Body of pancreas (tissue), 4 donors: ENCODE measurements at regions not wholly inside any gene's neighbourhood (a gene's known extent, or its start where the extent isn't known, plus 50 kb on each side); places are given as distances from the start of the nearest gene placed in this dataset.
"Not testable (repeated sequence)": the region's sequence is repeated elsewhere in the genome, so short reads cannot be mapped to it uniquely, and the experiment has no call there.

ENCODE experiments used
- ATAC-seq: fragments of 150-250 bp; one replicate; pipeline ENCODE4 v1.9.1; 2016
- DNase-seq, 4 donors: peaks; one replicate each; pipeline ENCODE4 v3.0.0-alpha.2; 2019
- H3K27ac ChIP-seq, 4 donors: fragments of 200-600 bp; sonication (generic); 1 replicate in 3 of 4; 2 replicates in 1 of 4; pipeline versions ENCODE4 v1.5.1 to v1.6.1; 2016 to 2019; ENCODE audit warnings: mild to moderate bottlenecking in 1 of 4, mixed read lengths in 1 of 4, moderate library complexity in 1 of 4
- H3K27me3 ChIP-seq, 2 donors: fragments of 200-600 bp; sonication (generic); one replicate each; pipeline ENCODE4 v1.6.0; 2016; ENCODE audit warnings: mild to moderate bottlenecking in 1 of 2
- H3K36me3 ChIP-seq, 2 donors: fragments of 200-600 bp; sonication (generic); replicated peaks in 1 of 2; 2 replicates each; pipeline ENCODE4 v1.5.1; 2016; ENCODE audit warnings: low read depth in 2 of 2; ENCODE audit not compliant: insufficient read depth in 1 of 2
- H3K4me1 ChIP-seq: fragments of 200-600 bp; sonication (generic); one replicate; pipeline ENCODE4 v1.6.0; 2016
- H3K4me3 ChIP-seq, 2 donors: fragments of 200-600 bp; sonication (generic); 1 replicate in 1 of 2; 2 replicates in 1 of 2; pipeline ENCODE4 v1.5.1; 2016 to 2019
- H3K9me3 ChIP-seq, 3 donors: fragments of 200-600 bp; sonication (generic); 1 replicate in 2 of 3; 2 replicates in 1 of 3; pipeline ENCODE4 v1.5.1; 2016
- POLR2A ChIP-seq, 3 donors: fragments of 450-650 bp; IDR thresholded peaks; one replicate each; pipeline ENCODE4 v1.6.1; 2016; ENCODE audit warnings: antibody characterized with exemption in 3 of 3, mild to moderate bottlenecking in 2 of 3
- WGBS, 2 donors: methylation state at CpG; one replicate each; pipeline ENCODE4 v1.1.5; 2017; 5-methylcytosine and 5-hydroxymethylcytosine counted together
- intact Hi-C: fragments of 100-400 bp; cut with DNase I; formaldehyde crosslinking; loops from one replicate; pipeline ENCODE4 v1.15.1; 2023
- TF ChIP-seq, protein P1 (sequence below), 7 experiments: fragments of 450-650 bp in 4 of 7; fragments of 200-600 bp in 3 of 7; sonication (generic) in 3 of 7; IDR thresholded peaks; one replicate each; pipeline ENCODE4 v1.5.1; 2016 to 2019; ENCODE audit warnings: antibody characterized with exemption in 7 of 7

DNA sequence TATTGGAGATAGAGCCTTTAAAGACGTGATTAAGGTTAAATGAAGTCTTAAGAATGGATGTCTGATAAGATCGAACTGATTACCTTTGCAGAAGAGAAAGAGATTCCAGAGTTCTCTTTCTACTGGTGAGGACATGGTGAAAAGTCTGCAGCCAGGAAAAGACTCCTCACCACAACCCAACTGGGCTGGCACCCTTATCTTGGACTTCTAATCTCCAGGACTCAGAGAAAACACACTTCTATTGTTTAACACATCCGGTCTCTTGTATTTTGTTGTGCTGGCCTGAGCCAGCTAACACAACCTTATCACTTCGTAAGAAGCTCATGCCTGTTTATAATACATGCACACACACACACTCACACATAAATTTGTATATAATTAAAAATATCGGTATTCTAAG lies 489.1 kb downstream of the PRDM9 start:
- TF ChIP-seq, protein P1, sequence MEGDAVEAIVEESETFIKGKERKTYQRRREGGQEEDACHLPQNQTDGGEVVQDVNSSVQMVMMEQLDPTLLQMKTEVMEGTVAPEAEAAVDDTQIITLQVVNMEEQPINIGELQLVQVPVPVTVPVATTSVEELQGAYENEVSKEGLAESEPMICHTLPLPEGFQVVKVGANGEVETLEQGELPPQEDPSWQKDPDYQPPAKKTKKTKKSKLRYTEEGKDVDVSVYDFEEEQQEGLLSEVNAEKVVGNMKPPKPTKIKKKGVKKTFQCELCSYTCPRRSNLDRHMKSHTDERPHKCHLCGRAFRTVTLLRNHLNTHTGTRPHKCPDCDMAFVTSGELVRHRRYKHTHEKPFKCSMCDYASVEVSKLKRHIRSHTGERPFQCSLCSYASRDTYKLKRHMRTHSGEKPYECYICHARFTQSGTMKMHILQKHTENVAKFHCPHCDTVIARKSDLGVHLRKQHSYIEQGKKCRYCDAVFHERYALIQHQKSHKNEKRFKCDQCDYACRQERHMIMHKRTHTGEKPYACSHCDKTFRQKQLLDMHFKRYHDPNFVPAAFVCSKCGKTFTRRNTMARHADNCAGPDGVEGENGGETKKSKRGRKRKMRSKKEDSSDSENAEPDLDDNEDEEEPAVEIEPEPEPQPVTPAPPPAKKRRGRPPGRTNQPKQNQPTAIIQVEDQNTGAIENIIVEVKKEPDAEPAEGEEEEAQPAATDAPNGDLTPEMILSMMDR (IDR thresholded peaks at IDR 0.05), result no peak
- no peak for TF ChIP-seq POLR2A (IDR thresholded peaks at IDR 0.05)
- no peak for ATAC-seq
- H3K4me1 ChIP-seq, result peaks cover 16% of the 10 kb centered on the region
- intact Hi-C loops, result no loop called here
- no peaks in the 10 kb centered on the region for H3K36me3 ChIP-seq
- no peaks in the 10 kb centered on the region for H3K27me3 ChIP-seq
- no peak overlapping the region for H3K27ac ChIP-seq
- no peak overlapping the region for H3K4me3 ChIP-seq
- WGBS, 2 donors, result 37 to 38% methylated on average over 5 of the region's 5 CpGs
- no peaks in the 10 kb centered on the region for H3K9me3 ChIP-seq
- DNase-seq, result no peak

DNA sequence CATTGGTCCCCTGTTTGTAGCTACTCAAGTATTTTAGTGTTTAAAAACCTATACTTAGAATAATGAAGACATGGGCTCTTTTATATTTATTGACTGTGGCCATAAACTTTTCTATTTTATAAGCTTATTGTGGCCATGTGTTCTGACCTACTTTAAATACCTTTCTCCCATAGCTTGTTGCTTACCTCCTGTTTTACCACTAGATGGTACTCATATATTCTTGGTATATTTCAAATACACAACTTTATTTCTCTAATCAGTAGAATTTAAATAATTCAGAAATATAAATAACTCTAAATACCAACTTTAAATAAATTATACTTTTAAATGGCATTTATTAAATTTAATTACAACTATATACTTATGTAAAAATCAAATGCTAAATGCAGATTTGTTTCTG lies 498.0 kb downstream of the PRDM9 start:
- DNase-seq (no peak), ATAC-seq (no peak)
- Histone ChIP-seq H3K9me3 (peaks cover 0 to 4% (median 0%) of the 10 kb centered on the region in 3 donors), H3K27ac (no peak overlapping the region), H3K27me3 (no peaks in the 10 kb centered on the region), H3K4me1 (no peaks in the 10 kb centered on the region), H3K4me3 (no peak overlapping the region), H3K36me3 (no peaks in the 10 kb centered on the region)
- TF ChIP-seq, protein P1 (IDR thresholded peaks at IDR 0.05), result peak in 2 of 7 experiments; percentile 8 to 11
- no peak for TF ChIP-seq POLR2A (IDR thresholded peaks at IDR 0.05)
- intact Hi-C loops, result no loop called here

DNA sequence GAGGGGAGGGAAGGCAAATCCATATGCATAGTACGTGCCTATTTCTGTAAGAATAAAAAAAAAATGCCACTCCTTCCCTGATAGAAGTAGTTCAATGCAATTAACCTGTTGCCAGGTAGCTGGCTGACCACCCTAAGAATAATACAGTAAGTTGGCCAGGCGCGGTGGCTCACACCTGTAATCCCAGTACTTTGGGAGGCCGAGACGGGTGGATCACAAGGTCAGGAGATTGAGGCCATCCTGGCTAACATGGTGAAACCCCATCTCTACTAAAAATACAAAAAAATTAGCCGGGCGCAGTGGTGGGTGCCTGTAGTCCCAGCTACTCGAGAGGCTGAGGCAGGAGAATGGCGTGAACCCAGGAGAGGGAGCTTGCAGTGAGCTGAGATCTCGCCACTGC lies 510.3 kb downstream of the PRDM9 start:
- ATAC-seq, H3K36me3 ChIP-seq, DNase-seq, H3K4me1 ChIP-seq, intact Hi-C loops, H3K4me3 ChIP-seq, H3K9me3 ChIP-seq, H3K27ac ChIP-seq, H3K27me3 ChIP-seq: not testable (repeated sequence)
- WGBS, 2 donors, result 88 to 90% methylated on average over 7 of the region's 10 CpGs

DNA sequence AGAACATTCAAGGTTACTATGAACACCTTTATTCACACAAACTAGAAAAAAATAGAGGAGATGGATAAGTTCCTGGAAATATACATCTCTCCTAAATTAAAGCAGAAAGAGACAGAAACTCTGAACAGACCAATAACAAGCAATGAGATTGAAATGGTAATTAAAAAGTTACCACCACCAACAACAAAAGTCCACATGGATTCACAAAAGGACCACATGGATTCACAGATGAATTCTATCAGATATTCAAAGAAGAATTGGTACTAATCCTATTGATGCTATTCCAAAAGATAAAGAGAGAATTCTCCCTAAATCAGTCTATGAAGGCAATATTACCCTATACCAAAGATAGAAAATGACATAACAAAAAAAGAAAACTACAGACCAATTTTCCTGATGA lies 518.9 kb downstream of the PRDM9 start:
- Histone ChIP-seq H3K36me3 (no peaks in the 10 kb centered on the region), H3K27me3 (no peaks in the 10 kb centered on the region), H3K27ac (no peak overlapping the region), H3K9me3 (peaks cover 0 to 3% (median 0%) of the 10 kb centered on the region in 3 donors), H3K4me3 (no peak overlapping the region), H3K4me1 (no peaks in the 10 kb centered on the region)
- DNase-seq (no peak), ATAC-seq (no peak)
- intact Hi-C loops, result no loop called here
- TF ChIP-seq, protein P1 (IDR thresholded peaks at IDR 0.05), result no peak
- TF ChIP-seq POLR2A (IDR thresholded peaks at IDR 0.05), result no peak

DNA sequence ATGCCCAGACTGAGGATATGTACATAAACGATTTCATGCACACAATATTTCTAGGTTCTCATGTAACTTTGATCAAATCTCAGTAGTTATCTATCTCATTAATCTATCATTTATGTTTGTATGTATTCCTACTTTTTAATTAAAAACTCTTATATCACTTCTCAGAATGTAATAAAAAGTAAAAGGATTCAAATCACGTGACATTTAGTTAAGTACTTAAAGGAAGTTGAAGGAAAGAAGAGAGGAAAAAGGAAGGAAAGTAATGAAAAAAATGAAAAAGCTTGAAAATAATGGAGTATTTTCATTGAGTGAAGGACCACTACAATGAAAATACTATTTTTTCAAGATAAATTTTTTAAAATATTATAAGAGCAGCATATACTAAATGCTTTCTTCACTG lies 535.3 kb downstream of the PRDM9 start:
- intact Hi-C loops, result no loop called here
- TF ChIP-seq, protein P1 (IDR thresholded peaks at IDR 0.05), result no peak
- TF ChIP-seq POLR2A (IDR thresholded peaks at IDR 0.05), result no peak

More for the DNA sequence above, 535.3 kb downstream of the PRDM9 start:
- Histone ChIP-seq H3K9me3 (no peaks in the 10 kb centered on the region), H3K4me1 (no peaks in the 10 kb centered on the region), H3K36me3 (no peaks in the 10 kb centered on the region), H3K4me3 (no peak overlapping the region), H3K27ac (no peak overlapping the region), H3K27me3 (no peaks in the 10 kb centered on the region)
- WGBS, 2 donors, result 62 to 68% methylated on average over 2 of the region's 2 CpGs
- DNase-seq (no peak), ATAC-seq (no peak)
